ENCODE measurements at regions not wholly inside any gene's neighbourhood (a gene's known extent, or its start where the extent isn't known, plus 50 kb on each side); places are given as distances from the start of the nearest gene placed in this dataset.

- DNase-seq: peak; percentile 54
Measured at GRCh38 chr7:37504801-37505200, 56.1 kb upstream of the ELMO1 start.

DNA sequence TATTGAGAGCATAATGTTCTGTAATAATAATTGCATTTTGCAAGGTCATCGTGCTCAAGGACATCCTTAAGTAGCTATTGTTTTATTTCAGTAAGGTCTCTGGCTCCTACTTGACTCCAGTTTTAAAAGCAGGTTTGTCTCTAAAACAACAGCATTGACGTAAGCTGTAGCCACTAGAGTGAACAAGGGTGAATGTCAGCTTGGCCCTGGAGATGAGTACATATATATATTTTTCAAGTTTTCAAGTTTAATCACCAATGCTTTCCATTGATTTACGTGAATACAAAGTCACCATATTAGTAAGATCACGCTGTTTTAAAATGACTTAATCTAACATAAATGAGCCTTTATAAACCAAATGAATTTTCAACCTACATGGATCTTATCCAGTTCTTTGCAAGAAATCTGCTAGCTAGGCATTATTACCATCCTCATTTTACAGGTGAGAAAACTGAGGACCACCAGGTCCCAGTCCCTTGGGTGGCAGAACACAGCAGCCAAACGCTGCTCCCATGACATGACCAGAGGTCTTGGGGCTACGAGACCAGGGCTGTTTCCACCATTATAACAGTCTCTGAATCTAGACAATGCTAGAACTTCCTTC, 57.2 kb upstream of the ELMO1 start:
- DNase-seq: no peak

- DNase-seq: peak; percentile 11
Measured at GRCh38 chr7:37508118-37508517, 59.5 kb upstream of the ELMO1 start.

- DNase-seq: peak; percentile 52
Measured at GRCh38 chr7:37510043-37510634, 61.5 kb upstream of the ELMO1 start.

- no peak for DNase-seq
Measured at GRCh38 chr7:37511915-37512314, 63.3 kb upstream of the ELMO1 start.

DNA sequence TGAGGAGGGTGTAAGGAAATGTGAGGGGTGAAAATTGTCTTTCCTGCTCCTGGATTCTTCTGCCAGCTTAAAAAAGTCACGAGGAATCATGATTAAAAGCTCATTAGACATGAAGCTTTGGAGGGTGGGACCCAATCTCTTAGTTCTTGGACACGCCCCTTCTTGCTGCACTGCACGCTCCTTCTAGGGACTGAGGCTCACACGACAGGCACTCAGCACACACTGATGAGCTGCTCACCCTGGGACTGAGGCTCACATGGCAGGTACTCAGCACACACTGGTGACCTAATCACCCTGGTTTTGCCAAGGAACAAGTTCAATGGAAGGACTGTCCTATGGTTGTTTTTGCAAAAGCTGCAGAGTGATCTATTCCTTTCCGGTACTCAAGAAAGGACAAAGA, 65.8 kb upstream of the ELMO1 start:
- no peak for DNase-seq

DNA sequence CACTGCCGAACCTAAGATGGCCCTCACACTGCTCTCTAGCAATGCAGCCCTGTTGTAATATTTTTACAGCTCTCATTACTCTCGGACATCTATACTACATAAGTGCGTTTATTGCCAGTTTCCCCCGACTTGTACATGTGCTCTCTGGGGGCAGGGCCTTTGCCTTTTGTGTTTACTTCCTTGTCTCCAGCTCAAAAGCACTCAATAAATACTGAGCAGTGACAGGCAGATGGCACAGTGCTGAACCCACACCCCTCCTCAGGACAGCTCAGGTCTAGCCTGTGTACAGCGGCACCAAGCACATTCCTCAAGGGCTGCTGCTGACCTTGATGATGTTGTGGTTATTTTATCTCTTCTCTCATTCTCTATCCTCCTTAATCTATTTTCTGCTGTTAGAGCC, 68.0 kb upstream of the ELMO1 start:
- DNase-seq: no peak

GRCh38 chr7:37518266-37518665, 69.6 kb upstream of the ELMO1 start:
- no peak for DNase-seq

- DNase-seq: no peak
Measured at GRCh38 chr7:37524056-37524455, 75.4 kb upstream of the ELMO1 start.

DNA sequence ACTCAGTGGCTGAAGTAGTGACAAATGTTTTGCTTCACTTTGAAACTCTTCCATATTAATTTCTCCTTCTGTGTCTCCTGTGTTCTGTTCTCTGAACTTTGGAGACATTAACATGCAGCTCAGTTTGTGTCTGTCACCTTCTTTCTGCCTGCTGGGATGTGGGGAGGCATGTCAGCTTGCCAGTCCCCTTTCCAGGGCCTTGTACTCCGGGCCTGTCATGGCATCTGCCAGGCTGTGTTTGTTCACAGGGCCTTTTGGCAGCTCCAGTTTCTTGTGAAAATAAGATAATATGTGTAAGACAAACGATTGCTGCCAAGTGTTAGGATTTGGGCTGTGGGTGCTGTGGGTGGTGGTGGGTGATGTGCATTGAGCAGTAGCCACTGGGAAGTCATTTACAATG, 76.1 kb upstream of the ELMO1 start:
- DNase-seq: no peak

GRCh38 chr7:37526623-37527022, 78.0 kb upstream of the ELMO1 start:
- no peak for DNase-seq

DNA sequence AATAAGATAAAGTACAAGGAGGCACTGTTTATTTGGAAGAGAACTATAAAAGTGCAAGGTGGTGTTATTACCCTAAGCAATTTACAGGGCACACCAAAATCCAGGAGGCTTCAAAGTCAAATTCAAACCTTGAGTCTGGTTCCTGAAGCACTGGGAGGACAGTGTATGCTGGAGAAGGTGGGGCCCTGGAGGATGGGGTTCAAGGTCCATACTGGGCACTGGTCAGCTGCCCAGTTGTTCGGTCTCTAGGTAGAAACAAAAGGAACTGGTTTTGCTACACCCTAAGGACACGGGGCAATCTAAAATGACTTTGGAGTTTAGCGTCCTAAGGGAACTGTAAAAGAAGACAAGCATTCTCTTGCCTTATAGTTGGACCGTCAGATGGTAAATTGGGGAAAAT, 78.4 kb upstream of the ELMO1 start:
- DNase-seq: no peak

DNA sequence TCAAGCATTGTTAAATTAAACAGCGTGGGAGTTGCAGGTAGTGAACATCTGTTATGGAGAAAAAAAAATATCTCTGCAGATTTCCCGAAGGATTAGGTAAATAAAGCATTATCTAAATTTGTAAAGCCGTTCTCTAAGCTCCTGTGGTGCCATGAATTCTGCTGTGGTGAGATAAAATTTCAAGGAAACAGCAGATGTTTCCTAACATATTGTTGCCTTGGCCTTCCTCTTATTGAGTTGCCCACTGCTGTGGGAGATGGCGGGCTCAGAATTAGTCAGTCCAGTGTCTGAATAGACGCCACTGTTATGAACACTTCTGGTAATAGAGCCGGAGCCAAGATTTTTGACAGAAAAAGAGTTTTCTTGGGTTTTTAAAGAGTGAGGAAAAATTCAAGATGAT, 82.6 kb upstream of the ELMO1 start:
- peak; percentile 65 for DNase-seq

GRCh38 chr7:37532636-37533035, 84.0 kb upstream of the ELMO1 start:
- no peak for DNase-seq

GRCh38 chr7:37534893-37535610, 86.4 kb upstream of the ELMO1 start:
- DNase-seq: no peak

- DNase-seq: no peak
Measured at GRCh38 chr7:37535841-37536240, 87.2 kb upstream of the ELMO1 start.

DNA sequence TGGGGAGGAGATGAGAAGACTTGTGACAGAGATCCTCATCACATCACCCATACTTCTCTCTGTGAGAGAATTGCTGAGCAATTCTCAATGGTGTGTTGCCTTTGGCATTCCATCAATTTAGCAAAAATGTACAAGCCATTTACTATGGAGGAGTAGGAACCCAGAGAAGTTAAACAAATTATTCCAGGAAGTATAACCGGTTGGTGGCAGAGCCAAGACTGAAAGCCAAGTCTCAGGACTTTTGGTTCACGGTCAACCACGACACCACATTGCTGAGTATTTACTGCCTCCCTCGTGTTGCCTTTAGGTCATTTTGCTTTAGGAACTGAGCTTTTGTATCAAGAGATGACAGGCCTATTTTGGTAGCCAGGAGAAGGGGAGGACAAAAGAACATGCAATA, 88.0 kb upstream of the ELMO1 start:
- no peak for DNase-seq

DNA sequence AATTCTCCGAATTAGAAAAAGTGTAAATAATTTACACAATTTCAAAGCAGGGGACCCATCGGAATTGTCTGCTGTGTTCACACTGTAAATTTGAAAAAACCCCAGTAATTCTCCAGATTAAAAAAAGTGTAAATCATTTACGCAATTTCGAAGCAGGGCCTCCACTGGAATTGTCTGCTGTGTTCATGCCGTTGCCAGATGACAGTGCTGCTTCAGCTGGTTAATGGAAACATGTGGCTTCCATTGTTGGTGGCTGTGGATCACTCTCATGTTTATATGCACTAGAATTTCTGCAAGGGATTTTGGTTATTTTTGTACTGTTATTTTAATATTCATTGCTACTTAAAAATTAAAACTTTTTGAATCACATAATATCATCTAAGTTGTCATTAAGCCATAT, 88.8 kb upstream of the ELMO1 start:
- DNase-seq: no peak

DNA sequence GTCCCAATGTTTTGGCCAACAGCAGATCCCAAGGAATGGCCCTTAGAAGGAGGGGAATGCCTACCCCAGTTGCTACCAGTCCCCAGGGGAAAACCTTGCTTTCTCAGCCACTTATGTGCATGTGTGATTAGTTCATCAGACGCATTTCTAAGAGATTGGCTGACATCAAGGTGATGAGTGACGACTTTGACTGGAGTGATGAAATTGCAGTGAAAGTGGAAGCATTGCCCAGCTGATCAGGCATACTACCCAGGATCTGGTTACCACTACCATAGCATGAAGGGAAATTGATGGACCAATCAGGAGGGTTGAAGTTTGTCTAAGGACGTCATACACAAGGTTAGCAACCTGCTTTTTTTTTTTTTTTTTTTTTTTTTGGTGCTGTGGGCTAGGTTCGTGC, 90.3 kb upstream of the ELMO1 start:
- no peak for DNase-seq

- DNase-seq: no peak
Measured at GRCh38 chr7:37540917-37541316, 92.3 kb upstream of the ELMO1 start.

DNA sequence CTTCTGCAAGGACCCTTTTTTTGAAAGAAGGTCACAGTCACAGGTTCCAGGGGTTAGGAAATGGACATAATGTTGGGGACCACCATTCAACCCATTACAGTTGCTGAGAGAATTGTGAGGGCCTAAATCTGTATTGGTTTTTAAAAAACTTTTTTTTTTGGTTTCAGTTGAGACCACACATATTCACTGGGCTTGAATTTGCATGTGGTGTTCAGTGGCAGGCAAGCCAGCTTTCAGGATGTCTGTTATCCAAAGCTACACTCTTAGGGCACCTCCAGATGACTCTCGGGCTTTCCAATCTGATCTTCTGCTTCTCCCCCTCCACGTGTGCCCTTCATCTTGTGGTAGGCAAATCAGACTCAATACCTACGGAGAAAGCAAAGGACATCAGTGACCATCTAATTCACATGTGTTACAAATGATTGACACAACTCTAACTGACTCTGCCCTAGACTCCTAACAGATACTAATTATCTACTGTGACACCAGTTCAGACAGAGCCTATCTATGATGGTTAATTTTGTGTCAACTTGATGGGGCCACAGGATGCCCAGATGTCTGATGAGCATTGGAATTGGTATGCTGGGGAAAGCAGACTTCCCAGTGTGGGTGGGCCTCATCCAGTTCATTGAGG, 93.3 kb upstream of the ELMO1 start:
- DNase-seq: no peak

DNA sequence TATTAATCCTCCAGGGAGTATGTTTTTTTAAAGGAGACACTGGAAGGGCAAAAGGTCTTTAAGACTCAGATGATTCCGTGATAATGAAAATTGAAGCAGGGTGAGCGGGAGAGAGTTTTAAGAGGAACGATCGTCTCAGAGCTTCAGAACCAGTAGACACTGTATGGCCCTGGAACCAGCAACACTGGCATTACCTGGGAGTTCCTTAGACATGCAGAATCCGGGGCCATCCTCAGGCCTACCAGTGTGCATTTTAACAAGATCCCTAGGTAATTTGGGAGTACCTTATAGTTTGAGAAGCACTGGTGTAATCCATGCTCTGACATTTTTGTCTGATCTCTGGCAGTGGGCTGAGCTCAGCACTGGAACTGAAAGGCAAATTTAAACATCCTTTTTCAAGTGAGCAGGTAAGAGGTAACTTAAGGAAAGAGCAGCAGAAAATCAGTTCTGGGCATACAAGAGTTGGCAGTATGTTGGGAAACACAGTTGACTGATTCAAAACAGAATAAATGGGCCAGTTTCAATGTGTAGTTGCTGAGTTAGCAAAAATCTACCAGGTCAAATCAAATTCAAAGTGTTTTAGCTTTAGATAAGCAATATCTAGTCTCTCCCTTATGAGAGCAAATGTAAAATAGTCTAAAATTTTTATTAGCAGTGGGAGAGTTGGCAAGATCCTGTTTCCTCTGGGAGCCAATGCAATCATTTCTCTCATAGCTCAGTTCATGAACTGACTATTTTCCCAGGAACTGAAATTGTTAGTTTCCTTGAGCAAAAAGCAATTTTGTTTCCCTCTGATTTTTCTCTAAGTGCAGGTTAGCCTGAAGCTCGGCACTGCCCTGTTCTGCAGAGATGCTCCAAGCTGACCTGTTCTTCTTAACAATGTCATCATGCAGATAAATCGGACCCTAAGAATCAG, 97.2 kb upstream of the ELMO1 start:
- no peak for DNase-seq

GRCh38 chr7:37546677-37547076, 98.0 kb upstream of the ELMO1 start:
- no peak for DNase-seq

Data from dermis blood vessel endothelial cell (primary cell).